Left lung (tissue), 4 donors: ENCODE measurements at regions not wholly inside any gene's neighbourhood (a gene's known extent, or its start where the extent isn't known, plus 50 kb on each side); places are given as distances from the start of the nearest gene placed in this dataset.

Experiments used
- ATAC-seq: fragments of 200-7000 bp; cut with Tn5 transposase; one replicate; pipeline ENCODE4 v1.9.1; 2020; ENCODE audit warnings: moderate library complexity
- DNase-seq, 4 donors: peaks; one replicate each; pipeline ENCODE4 v3.0.0-alpha.2; 2013 to 2020
- H3K27ac ChIP-seq, 2 donors: fragments of 200-600 bp; sonication (generic) in 1 of 2; one replicate each; pipeline versions ENCODE4 v1.5.0 to v1.8.0; 2020 to 2021
- H3K27me3 ChIP-seq, 2 donors: fragments of 200-600 bp; sonication (generic) in 1 of 2; one replicate each; pipeline versions ENCODE4 v1.5.0 to v1.8.0; 2020 to 2021
- H3K36me3 ChIP-seq, 2 donors: fragments of 200-600 bp; sonication (generic) in 1 of 2; one replicate each; pipeline versions ENCODE4 v1.5.0 to v1.8.0; 2020 to 2021
- H3K4me1 ChIP-seq, 2 donors: fragments of 200-600 bp; one replicate each; pipeline ENCODE4 v1.8.0; 2021
- H3K4me3 ChIP-seq, 2 donors: fragments of 200-600 bp; sonication (generic) in 1 of 2; one replicate each; pipeline versions ENCODE4 v1.5.0 to v1.8.0; 2020 to 2021; ENCODE audit warnings: mild to moderate bottlenecking in 1 of 2
- H3K9me3 ChIP-seq, 2 donors: fragments of 200-600 bp; sonication (generic) in 1 of 2; one replicate each; pipeline versions ENCODE4 v1.5.0 to v1.8.0; 2020 to 2021
- intact Hi-C, 2 donors: fragments of 100-400 bp; cut with DNase I; formaldehyde crosslinking; loops; one replicate each; pipeline versions ENCODE4 v1.11.2 to v1.14.2; 2022
- TF ChIP-seq, protein P1 (sequence below), 2 donors: fragments of 200-600 bp; sonication (generic) in 1 of 2; IDR thresholded peaks; one replicate each; pipeline versions ENCODE4 v1.5.0 to v1.8.0; 2021; ENCODE audit warnings: antibody characterized with exemption in 2 of 2
- donor health status: DM: no; HTN: yes; CAD: no.
- donor health status: DM: no; HTN: no; CAD: no.

- Histone ChIP-seq H3K27me3 (no peaks in the 10 kb centered on the region), H3K36me3 (no peaks in the 10 kb centered on the region), H3K9me3 (no peaks in the 10 kb centered on the region), H3K27ac (no peak overlapping the region), H3K4me1 (no peaks in the 10 kb centered on the region), H3K4me3 (no peak overlapping the region)
- TF ChIP-seq, protein P1, sequence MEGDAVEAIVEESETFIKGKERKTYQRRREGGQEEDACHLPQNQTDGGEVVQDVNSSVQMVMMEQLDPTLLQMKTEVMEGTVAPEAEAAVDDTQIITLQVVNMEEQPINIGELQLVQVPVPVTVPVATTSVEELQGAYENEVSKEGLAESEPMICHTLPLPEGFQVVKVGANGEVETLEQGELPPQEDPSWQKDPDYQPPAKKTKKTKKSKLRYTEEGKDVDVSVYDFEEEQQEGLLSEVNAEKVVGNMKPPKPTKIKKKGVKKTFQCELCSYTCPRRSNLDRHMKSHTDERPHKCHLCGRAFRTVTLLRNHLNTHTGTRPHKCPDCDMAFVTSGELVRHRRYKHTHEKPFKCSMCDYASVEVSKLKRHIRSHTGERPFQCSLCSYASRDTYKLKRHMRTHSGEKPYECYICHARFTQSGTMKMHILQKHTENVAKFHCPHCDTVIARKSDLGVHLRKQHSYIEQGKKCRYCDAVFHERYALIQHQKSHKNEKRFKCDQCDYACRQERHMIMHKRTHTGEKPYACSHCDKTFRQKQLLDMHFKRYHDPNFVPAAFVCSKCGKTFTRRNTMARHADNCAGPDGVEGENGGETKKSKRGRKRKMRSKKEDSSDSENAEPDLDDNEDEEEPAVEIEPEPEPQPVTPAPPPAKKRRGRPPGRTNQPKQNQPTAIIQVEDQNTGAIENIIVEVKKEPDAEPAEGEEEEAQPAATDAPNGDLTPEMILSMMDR (IDR thresholded peaks at IDR 0.05): no peak
- no peak for DNase-seq
- ATAC-seq: no peak
- intact Hi-C loops: no loop called here
Observed at GRCh38 chr5:125289606-125290005, 543.2 kb upstream of the ZNF608 start.

GRCh38 chr5:125290935-125291334 is 544.5 kb upstream of the ZNF608 start:
- TF ChIP-seq, protein P1 (IDR thresholded peaks at IDR 0.05): no peak
- no peak overlapping the region for H3K4me3 ChIP-seq
- no peaks in the 10 kb centered on the region for H3K36me3 ChIP-seq
- H3K4me1 ChIP-seq: no peaks in the 10 kb centered on the region
- ATAC-seq (no peak), DNase-seq (no peak)
- intact Hi-C loops: no loop called here
- H3K27me3 ChIP-seq: no peaks in the 10 kb centered on the region
- no peak overlapping the region for H3K27ac ChIP-seq
- H3K9me3 ChIP-seq: no peaks in the 10 kb centered on the region

DNA sequence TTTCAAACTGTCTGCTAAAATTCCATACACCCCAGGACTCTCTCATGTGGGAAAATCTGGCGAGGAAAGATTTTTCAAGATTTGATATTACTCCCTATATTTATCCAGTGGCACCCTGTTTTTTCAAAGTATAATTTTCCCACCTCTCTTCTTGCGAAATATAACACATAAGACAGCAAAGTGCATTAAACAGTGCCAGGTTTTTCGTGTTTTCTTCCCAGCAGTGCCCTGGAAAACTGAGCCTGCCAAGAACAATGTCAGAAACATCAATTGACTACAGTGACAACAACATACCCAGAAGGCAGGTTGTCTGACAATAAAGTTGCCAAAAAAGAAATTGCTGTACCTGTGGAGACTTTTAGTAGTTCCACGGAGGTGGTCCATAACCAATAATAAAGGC is 545.0 kb upstream of the ZNF608 start:
- no peaks in the 10 kb centered on the region for H3K4me1 ChIP-seq
- no peak overlapping the region for H3K27ac ChIP-seq
- no peak for ATAC-seq
- H3K4me3 ChIP-seq: no peak overlapping the region
- no peaks in the 10 kb centered on the region for H3K36me3 ChIP-seq
- no peak for DNase-seq
- intact Hi-C loops: no loop called here
- no peaks in the 10 kb centered on the region for H3K9me3 ChIP-seq
- no peaks in the 10 kb centered on the region for H3K27me3 ChIP-seq
- TF ChIP-seq, protein P1 (IDR thresholded peaks at IDR 0.05): no peak

DNA sequence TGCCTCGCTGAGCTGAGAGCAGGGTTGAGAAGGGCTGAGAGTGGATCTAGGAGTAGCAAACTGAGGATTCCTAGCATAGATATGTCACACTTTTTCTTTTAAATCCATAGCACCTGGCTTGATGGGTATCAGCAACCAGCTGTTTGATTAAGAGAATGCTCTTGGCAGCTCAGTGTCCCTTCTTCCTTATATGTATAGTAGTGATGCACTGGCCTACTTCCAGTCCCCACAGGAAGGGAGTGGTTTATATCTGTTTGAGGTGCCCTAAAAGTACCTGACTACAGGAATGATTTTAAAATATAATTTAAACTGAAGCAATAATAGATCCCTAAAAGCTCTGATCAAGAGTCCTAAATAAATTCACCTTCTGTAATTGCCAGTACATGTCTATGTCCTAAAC is 546.8 kb upstream of the ZNF608 start:
- DNase-seq (no peak), ATAC-seq (no peak)
- no peak overlapping the region for H3K27ac ChIP-seq
- H3K27me3 ChIP-seq: no peaks in the 10 kb centered on the region
- H3K9me3 ChIP-seq: no peaks in the 10 kb centered on the region
- intact Hi-C loops: no loop called here
- TF ChIP-seq, protein P1 (IDR thresholded peaks at IDR 0.05): no peak
- H3K36me3 ChIP-seq: no peaks in the 10 kb centered on the region
- no peaks in the 10 kb centered on the region for H3K4me1 ChIP-seq
- no peak overlapping the region for H3K4me3 ChIP-seq

DNA sequence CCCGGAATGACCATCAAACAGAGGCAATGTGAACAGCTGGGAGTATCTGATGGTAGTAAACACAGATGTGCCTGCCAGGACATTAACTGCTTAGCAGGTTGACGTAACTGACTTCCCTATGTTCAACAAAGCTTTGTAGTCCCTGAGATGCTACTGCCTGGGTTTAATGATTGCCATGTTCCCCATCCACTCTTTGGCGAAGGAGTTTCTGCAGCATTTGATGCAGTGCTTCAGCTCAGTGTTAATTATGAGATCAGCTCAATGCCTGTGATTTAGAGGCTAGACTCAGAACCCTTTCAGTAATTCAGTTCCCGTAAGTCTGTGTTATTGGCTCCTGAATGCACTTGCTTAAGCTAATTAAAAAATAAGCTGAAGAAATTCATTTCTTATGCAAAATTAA is 547.3 kb upstream of the ZNF608 start:
- DNase-seq (no peak), ATAC-seq (no peak)
- intact Hi-C loops: no loop called here
- Histone ChIP-seq H3K9me3 (no peaks in the 10 kb centered on the region), H3K4me1 (no peaks in the 10 kb centered on the region), H3K4me3 (no peak overlapping the region), H3K27me3 (no peaks in the 10 kb centered on the region), H3K36me3 (no peaks in the 10 kb centered on the region), H3K27ac (no peak overlapping the region)
- TF ChIP-seq, protein P1 (IDR thresholded peaks at IDR 0.05): no peak
